ENCODE measurements at regions not wholly inside any gene's neighbourhood (a gene's known extent, or its start where the extent isn't known, plus 50 kb on each side); places are given as distances from the start of the nearest gene placed in this dataset.

- Mint-ChIP-seq H3K27ac (ENCODE audit: unreplicated experiment) (no peak overlapping the region), H3K4me1 (ENCODE audit: low read depth, unreplicated experiment) (peaks cover 7% of the 10 kb centered on the region), H3K27me3 (ENCODE audit: unreplicated experiment) (no peaks in the 10 kb centered on the region), H3K4me3 (ENCODE audit: low read depth, unreplicated experiment) (no peak overlapping the region), H3K9me3 (ENCODE audit: low read depth, unreplicated experiment) (no peaks in the 10 kb centered on the region), H3K36me3 (ENCODE audit: insufficient read depth, unreplicated experiment) (no peaks in the 10 kb centered on the region)
- no peak for TF ChIP-seq CTCF (IDR thresholded peaks at IDR 0.05; ENCODE audit: unreplicated experiment)
- no TSS peak for BruUV-seq (replicated peaks)
- intact Hi-C loops (cut with micrococcal nuclease; ENCODE audit: unreplicated experiment) = no loop called here
- CTCF ChIA-PET = interaction anchor here (0.6 kb wide), 1 partner anchor 28 kb away, joined by 3 read pairs; no protein-coding TSS in a partner anchor
- DNase-seq = no peak
Observed at GRCh38 chr6:163744256-163744925, 329.9 kb downstream of the QKI start.

GRCh38 chr6:163743796-163744195 is 329.3 kb downstream of the QKI start:
- Mint-ChIP-seq H3K27ac (ENCODE audit: unreplicated experiment) (no peak overlapping the region), H3K9me3 (ENCODE audit: low read depth, unreplicated experiment) (no peaks in the 10 kb centered on the region), H3K4me1 (ENCODE audit: low read depth, unreplicated experiment) (peaks cover 7% of the 10 kb centered on the region), H3K4me3 (ENCODE audit: low read depth, unreplicated experiment) (no peak overlapping the region), H3K27me3 (ENCODE audit: unreplicated experiment) (no peaks in the 10 kb centered on the region), H3K36me3 (ENCODE audit: insufficient read depth, unreplicated experiment) (no peaks in the 10 kb centered on the region)
- no peak for TF ChIP-seq CTCF (IDR thresholded peaks at IDR 0.05; ENCODE audit: unreplicated experiment)
- BruUV-seq (replicated peaks) = no TSS peak
- CTCF ChIA-PET = no interaction called here
- no peak for DNase-seq
- intact Hi-C loops (cut with micrococcal nuclease; ENCODE audit: unreplicated experiment) = no loop called here

- Mint-ChIP-seq H3K4me3 (ENCODE audit: low read depth, unreplicated experiment) (no peak overlapping the region), H3K9me3 (ENCODE audit: low read depth, unreplicated experiment) (no peaks in the 10 kb centered on the region), H3K27me3 (ENCODE audit: unreplicated experiment) (peaks cover 2% of the 10 kb centered on the region), H3K27ac (ENCODE audit: unreplicated experiment) (no peak overlapping the region), H3K4me1 (ENCODE audit: low read depth, unreplicated experiment) (peaks cover 7% of the 10 kb centered on the region), H3K36me3 (ENCODE audit: insufficient read depth, unreplicated experiment) (no peaks in the 10 kb centered on the region)
- BruUV-seq (replicated peaks) = no TSS peak
- intact Hi-C loops (cut with micrococcal nuclease; ENCODE audit: unreplicated experiment) = no loop called here
- TF ChIP-seq CTCF (IDR thresholded peaks at IDR 0.05; ENCODE audit: unreplicated experiment) = no peak
- DNase-seq = no peak
- CTCF ChIA-PET = no interaction called here
Observed at GRCh38 chr6:163741743-163742363, 327.3 kb downstream of the QKI start.

GRCh38 chr6:163741342-163741741 is 326.8 kb downstream of the QKI start:
- no TSS peak for BruUV-seq (replicated peaks)
- peaks cover 7% of the 10 kb centered on the region for H3K4me1 Mint-ChIP-seq (ENCODE audit: low read depth, unreplicated experiment)
- no peak for DNase-seq
- H3K36me3 Mint-ChIP-seq (ENCODE audit: insufficient read depth, unreplicated experiment) = no peaks in the 10 kb centered on the region
- TF ChIP-seq CTCF (IDR thresholded peaks at IDR 0.05; ENCODE audit: unreplicated experiment) = no peak
- peaks cover 7% of the 10 kb centered on the region for H3K27me3 Mint-ChIP-seq (ENCODE audit: unreplicated experiment)
- intact Hi-C loops (cut with micrococcal nuclease; ENCODE audit: unreplicated experiment) = no loop called here
- CTCF ChIA-PET = no interaction called here
- H3K4me3 Mint-ChIP-seq (ENCODE audit: low read depth, unreplicated experiment) = no peak overlapping the region
- H3K27ac Mint-ChIP-seq (ENCODE audit: unreplicated experiment) = no peak overlapping the region
- H3K9me3 Mint-ChIP-seq (ENCODE audit: low read depth, unreplicated experiment) = no peaks in the 10 kb centered on the region
